PC-3 (cell line): ENCODE measurements at regions not wholly inside any gene's neighbourhood (a gene's known extent, or its start where the extent isn't known, plus 50 kb on each side); places are given as distances from the start of the nearest gene placed in this dataset.

ENCODE experiments used
- ATAC-seq: fragments of 200-7000 bp; cut with Tn5 transposase; 2 replicates; pipeline ENCODE4 v1.9.1; 2020; ENCODE audit warnings: mild to moderate bottlenecking, moderate library complexity
- BruUV-seq: library from RNA; stranded (reverse); fragments of 400-500 nt; replicated peaks from 2 replicates; lab custom pipeline; 2021; lab: Mats Ljungman, UMichigan
- CTCF ChIA-PET: fragments of 300-600 bp; sonication (Branson Sonifier 250); formaldehyde crosslinking; loops from one replicate; lab custom pipeline; 2022; ENCODE audit warnings: antibody characterized with exemption; lab: Charles Lee
- POLR2A ChIA-PET: fragments of 300-600 bp; sonication (Branson Sonifier 250); formaldehyde crosslinking; loops from one replicate; lab custom pipeline; 2022; ENCODE audit warnings: antibody characterized with exemption; ENCODE audit not compliant: unreplicated experiment; lab: Charles Lee
- DNase-seq: peaks from one replicate; pipeline ENCODE4 v3.0.0-alpha.2; 2015
- H2AFZ ChIP-seq: fragments of 300-600 bp; sonication (generic); 2 replicates; pipeline ENCODE4 v1.6.0; 2016; ENCODE audit warnings: antibody characterized with exemption, low read length
- H3F3A ChIP-seq: fragments of 300-600 bp; sonication (generic); one replicate; pipeline ENCODE4 v1.6.0; 2017; ENCODE audit warnings: antibody characterized with exemption, low read length, control low read depth, mild to moderate bottlenecking; ENCODE audit not compliant: unreplicated experiment
- H3K27ac ChIP-seq: fragments of 300-600 bp; sonication (generic); 2 replicates; pipeline ENCODE4 v1.5.1; 2016; ENCODE audit warnings: mild to moderate bottlenecking, low read length
- H3K27me3 ChIP-seq: fragments of 300-600 bp; sonication (generic); 2 replicates; pipeline ENCODE4 v1.6.1; 2016; ENCODE audit warnings: low read length, mixed read lengths
- H3K36me3 ChIP-seq: fragments of 300-600 bp; sonication (generic); 2 replicates; pipeline ENCODE4 v1.6.1; 2016; ENCODE audit warnings: low read depth, mixed run types, low read length, mixed read lengths
- H3K4me1 ChIP-seq: fragments of 300-600 bp; sonication (generic); 2 replicates; pipeline ENCODE4 v1.5.1; 2016; ENCODE audit warnings: low read length; ENCODE audit not compliant: insufficient read depth
- H3K4me2 ChIP-seq: fragments of 300-600 bp; sonication (generic); 2 replicates; pipeline ENCODE4 v1.6.0; 2016; ENCODE audit warnings: low read length
- H3K4me3 ChIP-seq: fragments of 300-600 bp; sonication (generic); 2 replicates; pipeline ENCODE4 v1.5.1; 2016; ENCODE audit warnings: mild to moderate bottlenecking, low read length, mixed read lengths
- H3K79me2 ChIP-seq: fragments of 300-600 bp; sonication (generic); 2 replicates; pipeline ENCODE4 v1.6.1; 2017; ENCODE audit warnings: low read length, mixed read lengths
- H3K9ac ChIP-seq: fragments of 300-600 bp; sonication (generic); 2 replicates; pipeline ENCODE4 v1.6.0; 2016; ENCODE audit warnings: mild to moderate bottlenecking, low read length
- H3K9me2 ChIP-seq: fragments of 300-600 bp; sonication (generic); replicated peaks from 2 replicates; pipeline ENCODE4 v1.6.1; 2016; ENCODE audit warnings: mixed run types, low read length, mixed read lengths
- H3K9me3 ChIP-seq: fragments of 300-600 bp; sonication (generic); 2 replicates; pipeline ENCODE4 v1.6.1; 2016; ENCODE audit warnings: low read length, mixed read lengths
- H4K20me1 ChIP-seq: fragments of 300-600 bp; sonication (generic); 2 replicates; pipeline ENCODE4 v1.6.1; 2016; ENCODE audit warnings: low read length, mixed read lengths
- CTCF ChIP-seq: fragments of 300-600 bp; sonication (generic); conservative IDR thresholded peaks from 2 replicates; pipeline ENCODE4 v1.5.1; 2017; ENCODE audit warnings: antibody characterized with exemption, low read depth, mild to moderate bottlenecking, low read length
- EZH2 ChIP-seq: fragments of 300-600 bp; sonication (generic); IDR thresholded peaks from one replicate; pipeline ENCODE4 v1.6.1; 2017; ENCODE audit warnings: antibody characterized with exemption, mild to moderate bottlenecking, low read length; ENCODE audit not compliant: unreplicated experiment
- EZH2phosphoT487 ChIP-seq: fragments of 300-600 bp; sonication (generic); IDR thresholded peaks from 2 replicates; pipeline ENCODE4 v1.6.1; 2018; ENCODE audit warnings: mild to moderate bottlenecking, antibody characterized with exemption, low read length, borderline replicate concordance
- intact Hi-C: fragments of 100-400 bp; cut with micrococcal nuclease; formaldehyde crosslinking; loops from 2 replicates; pipeline ENCODE4 v1.9.0; 2023

GRCh38 chr1:30385246-30385995 is 338.0 kb downstream of the MATN1 start:
- Histone ChIP-seq H4K20me1 (no peaks in the 10 kb centered on the region), H3K9ac (no peak overlapping the region), H3K4me2 (no peak overlapping the region), H3K9me2 (no peaks in the 10 kb centered on the region), H3K36me3 (no peaks in the 10 kb centered on the region), H3K27me3 (no peaks in the 10 kb centered on the region), H2AFZ (no peak overlapping the region), H3K4me3 (no peak overlapping the region), H3K79me2 (no peaks in the 10 kb centered on the region), H3K4me1 (no peaks in the 10 kb centered on the region), H3F3A (no peaks in the 10 kb centered on the region), H3K9me3 (no peaks in the 10 kb centered on the region), H3K27ac (no peak overlapping the region)
- CTCF ChIA-PET: no interaction called here
- intact Hi-C loops: loop anchor here (10.0 kb wide), 2 partner anchors 471 to 871 kb away; no protein-coding TSS in a partner anchor
- TF ChIP-seq EZH2phosphoT487: no peak
- TF ChIP-seq CTCF: no peak
- TF ChIP-seq EZH2: no peak
- POLR2A ChIA-PET: no interaction called here
- no TSS peak for BruUV-seq
- DNase-seq (no peak), ATAC-seq (no peak)

GRCh38 chr1:30384286-30385245 is 338.8 kb downstream of the MATN1 start:
- H3K9ac ChIP-seq: no peak overlapping the region
- no peaks in the 10 kb centered on the region for H3K27me3 ChIP-seq
- no peaks in the 10 kb centered on the region for H3K9me3 ChIP-seq
- CTCF ChIA-PET: no interaction called here
- H3K27ac ChIP-seq: no peak overlapping the region
- H3K9me2 ChIP-seq: no peaks in the 10 kb centered on the region
- intact Hi-C loops: loop anchor here (5.0 to 10.0 kb wide), 4 partner anchors 470 to 1147 kb away; partner anchors contain the start of gene PTPRU
- no peak overlapping the region for H2AFZ ChIP-seq
- H3F3A ChIP-seq: no peaks in the 10 kb centered on the region
- POLR2A ChIA-PET: no interaction called here
- ATAC-seq (no peak), DNase-seq (no peak)
- no peak overlapping the region for H3K4me3 ChIP-seq
- no peak overlapping the region for H3K4me2 ChIP-seq
- H3K79me2 ChIP-seq: no peaks in the 10 kb centered on the region
- H4K20me1 ChIP-seq: no peaks in the 10 kb centered on the region
- H3K36me3 ChIP-seq: no peaks in the 10 kb centered on the region
- no peak for TF ChIP-seq EZH2
- no peak for TF ChIP-seq CTCF
- TF ChIP-seq EZH2phosphoT487: no peak
- BruUV-seq: no TSS peak
- H3K4me1 ChIP-seq: no peaks in the 10 kb centered on the region
